Panc1 (cell line): ENCODE measurements at regions not wholly inside any gene's neighbourhood (a gene's known extent, or its start where the extent isn't known, plus 50 kb on each side); places are given as distances from the start of the nearest gene placed in this dataset.

Experiments used
- CTCF ChIP-seq: fragments of 450-650 bp; IDR thresholded peaks from 2 replicates; pipeline ENCODE4 v1.5.1; 2017; ENCODE audit warnings: mild to moderate bottlenecking
- POLR2AphosphoS5 ChIP-seq: IDR thresholded peaks from 2 replicates; pipeline ENCODE4 v1.6.1; 2012; ENCODE audit warnings: mild to moderate bottlenecking, low read depth, low read length, moderate library complexity
- REST ChIP-seq, 2 experiments: IDR thresholded peaks; 2 replicates each; pipeline ENCODE4 v1.6.1; 2011 to 2012; ENCODE audit warnings: low read depth in 2 of 2, control low read depth in 1 of 2, low read length in 1 of 2, mild to moderate bottlenecking in 1 of 2, moderate library complexity in 1 of 2; ENCODE audit not compliant: insufficient read depth in 1 of 2
- SIN3A ChIP-seq: IDR thresholded peaks from 2 replicates; pipeline ENCODE4 v1.6.1; 2012; ENCODE audit warnings: low read depth, mild to moderate bottlenecking, low read length, moderate library complexity, borderline replicate concordance; ENCODE audit not compliant: insufficient read depth
- TCF7L2 ChIP-seq: IDR thresholded peaks from 2 replicates; pipeline ENCODE4 v1.6.1; 2011; ENCODE audit warnings: mild to moderate bottlenecking, low read depth, low read length, inconsistent platforms

GRCh38 chr2:239684271-239684810, 283.5 kb upstream of the HDAC4 start:
- no peak for TF ChIP-seq REST (IDR thresholded peaks at IDR 0.05; ENCODE audit: insufficient read depth in 1 of 2, low read depth in 2 of 2, low read length in 1 of 2)
- TF ChIP-seq CTCF, result no peak
- TF ChIP-seq POLR2AphosphoS5, result no peak
- no peak for TF ChIP-seq TCF7L2
- TF ChIP-seq SIN3A, result no peak
